GM21619 (cell line): ENCODE measurements at regions not wholly inside any gene's neighbourhood (a gene's known extent, or its start where the extent isn't known, plus 50 kb on each side); places are given as distances from the start of the nearest gene placed in this dataset.

Experiments used
- ATAC-seq: cut with Tn5 transposase; IDR thresholded peaks from one replicate; pipeline ENCODE4 v1.9.1; 2021; ENCODE audit not compliant: unreplicated experiment

DNA sequence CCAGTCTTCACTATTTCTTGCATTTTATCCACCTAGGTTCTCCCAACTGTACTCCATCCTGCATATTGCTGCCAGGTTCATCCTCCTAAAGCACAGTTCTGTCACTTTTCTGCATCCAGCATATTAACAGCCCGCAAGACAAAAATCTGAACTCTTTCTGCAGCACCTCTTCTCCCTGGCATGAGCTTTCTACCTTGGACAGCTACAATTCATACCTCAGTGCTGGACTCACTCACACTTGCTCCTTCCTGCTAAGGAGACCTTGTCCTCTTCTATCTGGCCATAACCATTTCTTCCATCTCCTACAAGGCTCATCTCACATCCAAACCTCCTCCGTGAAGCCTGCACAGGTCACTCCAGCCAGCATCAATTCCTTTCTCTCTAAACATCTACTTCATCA is 170.1 kb upstream of the GRIP1 start:
- no peak for ATAC-seq

DNA sequence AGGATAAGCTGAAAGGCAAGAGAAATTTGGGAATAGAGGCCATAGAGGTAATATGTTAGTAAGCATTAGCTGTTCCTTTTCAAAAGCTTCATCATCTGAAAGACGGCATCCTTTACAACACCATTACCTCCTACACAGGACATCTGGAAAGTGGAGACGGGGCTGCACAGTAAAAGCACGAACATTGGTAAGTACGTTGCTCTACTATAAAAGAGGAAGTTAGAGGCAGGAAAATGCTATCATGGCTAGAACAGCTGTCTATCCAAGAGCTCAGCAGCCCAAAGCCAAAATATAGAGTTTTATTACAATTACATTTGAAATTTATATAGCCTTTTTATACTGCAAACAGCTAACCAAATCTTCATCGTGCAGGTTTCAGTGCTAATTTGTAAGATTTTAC is 172.3 kb upstream of the GRIP1 start:
- ATAC-seq = no peak

DNA sequence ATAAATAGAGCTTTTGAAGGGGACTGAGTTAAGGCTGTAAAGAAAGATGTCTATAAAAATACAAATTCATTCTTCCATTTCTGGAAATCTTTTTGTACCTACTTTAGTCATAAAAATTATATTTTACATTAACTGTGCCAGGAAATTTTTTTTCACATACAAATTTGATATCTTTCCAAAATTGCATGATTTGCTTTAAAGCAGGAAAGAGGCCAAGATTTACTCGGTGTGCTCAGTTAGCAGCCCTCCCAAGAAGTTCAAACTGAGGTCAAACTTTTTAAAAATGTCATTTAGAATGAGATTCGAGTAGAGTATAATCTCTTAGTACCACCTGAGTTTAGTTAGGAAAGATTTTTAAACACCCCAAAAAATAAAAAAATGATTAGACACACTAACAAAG is 173.2 kb upstream of the GRIP1 start:
- no peak for ATAC-seq

DNA sequence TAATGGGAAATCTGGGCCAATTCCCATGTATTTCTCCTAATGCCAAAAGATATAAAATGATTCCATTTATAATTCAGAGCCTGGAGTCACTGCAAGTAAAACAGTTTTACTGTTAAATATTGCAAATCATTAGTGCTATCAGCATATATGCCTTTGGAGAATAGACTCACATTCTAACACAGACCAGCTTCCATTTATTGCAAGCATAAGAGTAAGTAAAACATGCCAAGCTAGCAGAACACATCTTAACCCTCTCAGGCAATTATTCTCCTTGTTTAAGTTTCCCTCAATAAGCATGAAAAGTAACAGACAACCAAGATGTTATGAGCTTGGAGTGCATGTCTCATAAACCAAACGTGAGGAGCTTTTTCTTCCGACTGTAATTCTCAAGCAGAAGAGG is 173.9 kb upstream of the GRIP1 start:
- ATAC-seq = no peak

DNA sequence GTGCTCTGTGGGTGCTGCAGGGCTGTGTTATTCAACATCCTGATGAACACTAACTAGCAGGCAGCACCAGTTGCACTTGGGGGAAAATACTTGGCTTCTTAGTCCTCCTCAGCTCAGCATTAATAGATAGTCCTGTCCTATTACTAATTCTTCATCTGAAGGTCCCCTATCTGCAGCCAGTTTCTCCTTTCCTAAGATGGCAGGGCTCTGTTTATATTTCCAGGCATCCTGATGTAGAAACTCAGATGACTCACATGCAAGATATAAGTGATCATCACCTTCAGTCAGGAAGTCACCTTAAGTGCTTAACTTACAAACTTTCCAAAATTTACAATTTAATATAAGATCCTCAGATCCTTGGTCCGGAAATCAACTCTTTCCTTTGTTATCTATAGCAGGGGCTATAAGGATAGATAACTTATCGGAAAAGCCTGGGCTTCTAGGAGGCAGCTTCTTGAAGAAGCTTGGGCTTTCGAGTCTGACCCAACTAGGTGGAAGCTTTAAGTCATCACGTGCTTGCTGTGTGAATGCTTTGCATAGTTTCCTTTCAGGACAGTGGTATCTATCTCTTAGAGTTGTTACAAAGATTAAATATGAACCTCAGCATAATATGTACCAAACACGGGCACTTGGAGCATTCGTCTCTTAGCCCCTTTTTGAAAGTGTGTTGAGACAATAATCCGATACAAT is 181.0 kb upstream of the GRIP1 start:
- ATAC-seq = no peak

DNA sequence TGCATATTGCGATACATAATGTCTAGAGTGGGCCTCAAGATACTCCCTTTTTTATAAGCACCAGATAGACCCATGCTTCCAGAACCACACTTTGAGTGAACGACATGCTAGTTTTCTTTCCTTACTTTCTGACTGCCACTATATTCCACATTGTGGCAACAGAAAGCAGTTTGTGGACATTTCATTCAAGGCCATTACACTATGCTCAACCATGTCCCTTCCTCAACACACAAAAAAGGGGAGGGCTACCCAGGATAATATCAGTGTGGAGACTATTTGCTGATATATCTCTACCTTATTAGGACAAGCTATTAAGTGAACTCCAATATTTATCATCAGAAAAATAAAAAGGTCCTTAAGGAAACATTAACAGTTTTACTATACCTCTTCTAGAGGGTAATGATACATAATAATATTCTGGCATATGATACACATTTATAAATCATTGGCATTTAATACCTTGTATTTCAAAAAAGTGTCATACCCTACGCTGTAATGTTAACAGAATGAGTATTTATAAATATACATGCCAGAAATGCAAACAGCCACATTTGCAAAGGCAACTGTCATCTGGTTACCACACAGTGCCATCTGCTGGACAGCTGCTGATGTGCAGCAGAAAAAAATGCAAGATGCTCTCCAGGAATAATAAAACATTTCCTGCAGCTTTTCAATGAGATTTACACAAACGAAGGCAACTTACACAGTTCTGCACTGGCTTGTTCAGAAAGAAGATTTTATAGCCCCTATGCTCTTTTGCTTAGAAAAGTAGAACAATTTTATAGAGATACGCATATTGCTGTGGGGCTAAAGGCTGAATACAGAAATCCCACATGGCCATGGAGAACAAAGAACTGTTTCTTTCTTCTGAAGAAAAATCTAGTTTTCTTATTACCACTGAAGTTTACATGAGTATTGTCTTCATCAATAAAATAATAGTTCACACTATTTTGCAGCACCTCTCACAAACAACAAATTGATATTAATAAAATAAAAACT is 182.2 kb upstream of the GRIP1 start:
- ATAC-seq = peak; percentile 75

DNA sequence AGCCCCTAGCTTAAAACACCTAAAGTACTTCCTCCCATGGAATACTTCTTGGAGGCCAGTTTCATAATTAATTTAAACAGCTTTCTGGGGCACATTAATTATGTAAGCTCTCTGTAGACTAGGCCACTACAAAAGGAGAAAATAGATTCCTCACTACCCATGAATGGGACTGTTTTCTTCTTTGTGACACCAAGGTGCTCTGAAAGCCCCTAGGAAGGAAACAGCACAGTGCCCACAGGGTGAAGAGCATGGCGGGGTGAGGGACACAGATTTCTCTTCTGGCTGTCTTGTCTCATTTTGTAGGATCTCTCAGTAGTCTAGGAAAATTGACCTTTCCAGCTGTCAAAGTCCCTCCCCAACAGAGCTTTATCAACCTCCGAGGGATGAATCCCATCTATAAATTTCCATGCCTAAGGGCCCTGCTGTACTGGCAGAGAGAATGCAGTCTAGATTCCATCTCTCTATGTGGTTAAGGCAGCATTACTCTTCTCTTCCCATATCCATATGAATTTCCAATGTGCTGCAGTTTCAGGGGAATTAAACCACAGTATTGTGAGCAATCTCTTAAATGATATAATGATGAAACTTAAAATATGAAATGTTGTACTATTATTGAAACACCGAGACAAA is 183.6 kb upstream of the GRIP1 start:
- ATAC-seq = no peak

DNA sequence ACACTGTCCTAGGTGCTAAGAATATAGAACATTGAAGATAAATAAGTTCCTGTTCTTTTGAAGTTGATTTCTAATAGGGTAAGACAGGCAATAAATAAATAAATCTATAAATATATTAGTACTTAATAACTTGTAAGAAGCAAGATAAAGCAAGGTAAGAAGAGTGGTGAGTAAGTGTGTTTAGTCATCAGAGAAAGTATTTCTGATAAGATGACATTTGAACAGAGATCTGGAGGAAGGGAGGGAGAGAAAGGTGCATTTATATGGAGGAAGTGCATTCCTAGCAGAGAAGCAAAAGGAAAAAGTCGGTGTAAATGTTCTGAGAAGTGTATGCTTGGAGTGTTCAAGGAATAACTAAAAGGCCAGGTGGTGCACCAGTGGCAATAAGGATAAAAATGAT is 184.4 kb upstream of the GRIP1 start:
- ATAC-seq = no peak

DNA sequence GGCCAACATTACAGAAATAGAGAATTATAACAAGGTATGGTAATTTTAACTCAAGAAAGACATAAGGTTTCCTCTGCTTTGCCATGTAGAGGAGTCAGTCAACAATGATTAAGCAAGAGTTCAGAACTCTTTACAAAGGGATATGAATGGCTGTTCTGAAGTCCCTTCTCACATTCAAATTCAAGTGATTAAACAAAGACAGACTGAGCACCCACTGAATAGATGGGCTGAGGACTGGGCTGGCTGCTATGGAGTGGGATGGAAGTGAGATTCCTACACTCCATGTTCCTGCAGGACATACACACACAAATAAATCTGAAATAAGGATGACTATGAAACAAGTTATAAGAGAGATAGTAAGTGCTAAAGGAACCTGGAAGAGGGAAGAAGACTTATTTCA is 199.0 kb upstream of the GRIP1 start:
- no peak for ATAC-seq

DNA sequence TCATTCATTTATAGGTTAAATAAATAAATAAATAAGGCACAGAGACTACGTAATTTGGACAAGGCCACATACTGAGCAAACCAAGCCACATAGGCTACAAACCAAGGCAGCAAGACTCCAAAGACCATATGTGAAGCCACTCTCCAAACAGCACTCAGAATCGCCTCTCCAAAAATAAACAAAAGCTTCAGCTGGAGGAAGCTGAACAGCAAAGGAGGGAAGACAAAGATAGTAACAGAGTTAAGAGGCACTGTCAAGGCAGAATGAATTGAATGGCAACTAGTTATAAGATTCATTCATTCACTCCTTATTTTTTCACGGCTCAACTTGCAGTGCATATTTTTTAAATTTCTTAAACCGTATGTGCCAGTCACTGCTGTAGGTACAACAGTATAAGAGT is 200.5 kb upstream of the GRIP1 start:
- ATAC-seq = no peak

DNA sequence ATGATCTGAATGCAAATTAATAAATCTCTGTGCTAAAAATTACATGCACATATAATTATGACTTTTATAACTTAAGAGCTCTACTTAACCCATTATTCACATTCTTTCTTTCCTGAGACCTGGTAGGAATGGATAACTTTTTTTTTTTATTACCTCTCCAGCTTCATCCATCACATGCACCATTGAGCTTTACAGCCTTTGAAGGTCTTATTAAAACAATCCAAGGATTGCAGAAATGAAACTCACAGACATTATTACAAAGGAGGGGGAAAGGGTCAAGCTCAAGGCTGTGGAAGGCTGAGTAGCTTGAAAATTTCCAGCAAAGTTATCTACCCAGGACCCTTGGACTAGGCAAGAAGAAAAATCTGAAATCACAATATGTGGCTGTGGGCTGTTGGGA is 202.5 kb upstream of the GRIP1 start:
- no peak for ATAC-seq

DNA sequence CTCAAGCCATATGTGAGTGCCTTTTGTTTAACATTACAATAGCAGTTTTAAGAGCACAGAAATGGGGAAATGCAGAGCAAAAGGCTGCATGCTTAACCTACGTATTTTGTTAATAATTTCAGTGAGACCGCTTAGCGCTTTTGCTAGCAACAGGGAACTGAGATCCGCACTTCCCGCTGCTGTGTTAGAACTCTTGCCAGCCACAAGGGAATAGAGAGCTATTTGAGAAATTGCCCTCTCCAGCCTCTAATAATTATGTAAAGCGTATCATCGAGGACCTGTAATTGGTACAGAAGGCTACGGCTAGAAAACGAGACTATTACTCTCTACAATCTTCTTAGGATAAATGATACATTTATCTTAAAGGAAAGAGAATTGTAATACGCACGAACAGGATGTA is 205.2 kb upstream of the GRIP1 start:
- no peak for ATAC-seq

DNA sequence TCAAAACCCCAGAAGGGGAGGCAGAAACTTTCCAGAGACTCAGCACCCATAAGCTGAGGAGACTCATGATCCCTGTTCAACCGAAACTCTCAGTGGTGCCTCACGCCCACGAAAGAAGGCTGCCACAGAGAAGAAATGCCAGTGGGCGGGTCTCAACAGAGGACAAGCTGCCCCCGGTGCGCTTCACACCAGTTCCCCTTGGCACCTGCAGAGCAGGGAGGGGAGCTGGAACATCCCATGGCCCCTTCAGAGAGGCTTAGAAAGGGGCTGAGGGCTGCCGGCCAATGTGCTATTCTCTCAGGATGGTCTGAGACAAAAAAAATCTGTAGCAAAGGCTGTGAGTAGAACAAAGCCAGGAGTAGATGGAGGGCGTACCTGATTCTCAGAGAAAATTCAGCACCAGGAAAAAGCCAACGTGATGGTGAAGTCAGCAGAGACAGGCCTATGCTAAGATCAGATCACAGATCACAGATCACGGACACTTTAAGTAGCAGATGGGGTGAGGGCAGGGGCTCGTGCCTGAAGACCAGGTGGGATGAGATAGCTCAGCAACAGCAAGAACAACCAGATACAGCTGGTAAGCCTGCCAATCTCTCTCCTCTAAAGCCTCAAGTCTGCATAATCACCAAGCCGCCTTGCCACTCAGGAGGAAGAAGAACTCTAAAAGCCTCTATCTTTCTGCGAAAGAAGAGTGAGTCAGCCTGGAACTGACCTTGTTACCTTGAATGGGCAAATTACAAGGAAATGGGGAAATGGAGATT is 206.4 kb upstream of the GRIP1 start:
- no peak for ATAC-seq

DNA sequence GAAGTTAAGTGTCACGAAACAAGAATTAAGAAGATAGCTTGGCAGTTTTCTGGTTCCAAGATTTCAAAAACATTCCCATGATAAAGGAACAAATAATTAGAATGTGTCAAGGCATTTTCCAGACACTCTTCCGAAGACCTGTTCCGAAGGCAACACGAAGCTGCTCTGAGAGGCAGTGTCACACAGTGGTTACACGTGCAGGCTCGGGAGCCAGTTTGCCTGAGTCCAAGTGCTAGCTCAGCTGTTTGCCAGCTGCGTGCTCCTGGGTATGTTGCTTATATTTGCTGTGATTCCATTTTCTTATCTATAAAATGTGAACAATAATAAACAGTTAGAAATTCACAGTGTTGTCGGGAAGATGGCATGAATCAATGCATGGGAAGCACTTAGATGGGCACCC is 217.9 kb upstream of the GRIP1 start:
- no peak for ATAC-seq

DNA sequence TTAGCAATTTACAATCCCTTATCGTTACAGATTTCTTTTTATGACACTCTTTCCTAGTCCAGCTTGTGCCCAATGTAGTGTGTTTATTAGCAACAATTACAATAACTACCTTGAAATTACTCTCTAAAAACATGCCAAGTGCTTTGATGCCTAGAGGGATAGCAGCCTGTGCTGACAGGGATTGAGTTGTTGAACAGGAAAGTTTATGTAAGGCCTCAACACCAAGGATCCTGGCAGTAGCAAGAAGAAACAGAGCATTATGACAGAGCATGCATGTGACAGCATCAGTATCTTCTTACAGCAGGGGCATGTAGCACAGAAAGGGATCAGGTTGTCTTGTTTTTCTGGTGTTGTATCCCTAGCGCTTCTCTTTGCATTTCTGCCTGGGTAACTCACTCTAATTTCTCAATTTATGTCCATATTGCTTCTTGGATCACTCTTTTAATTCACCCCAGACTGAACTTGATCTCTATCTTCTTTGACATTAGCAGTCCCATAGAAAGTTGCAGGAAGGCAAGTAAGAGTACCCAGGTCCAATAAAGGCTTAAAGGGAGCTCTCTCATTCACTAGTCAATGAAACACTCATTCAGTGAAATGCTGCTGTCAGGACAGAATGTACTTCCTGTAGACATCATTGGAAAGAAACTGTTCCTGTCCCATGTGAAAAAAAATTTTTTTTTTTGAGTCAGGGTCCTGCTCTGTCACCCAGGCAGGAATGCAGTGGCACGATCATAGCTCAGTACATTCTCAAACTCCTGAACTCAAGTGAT is 220.0 kb upstream of the GRIP1 start:
- ATAC-seq = no peak

DNA sequence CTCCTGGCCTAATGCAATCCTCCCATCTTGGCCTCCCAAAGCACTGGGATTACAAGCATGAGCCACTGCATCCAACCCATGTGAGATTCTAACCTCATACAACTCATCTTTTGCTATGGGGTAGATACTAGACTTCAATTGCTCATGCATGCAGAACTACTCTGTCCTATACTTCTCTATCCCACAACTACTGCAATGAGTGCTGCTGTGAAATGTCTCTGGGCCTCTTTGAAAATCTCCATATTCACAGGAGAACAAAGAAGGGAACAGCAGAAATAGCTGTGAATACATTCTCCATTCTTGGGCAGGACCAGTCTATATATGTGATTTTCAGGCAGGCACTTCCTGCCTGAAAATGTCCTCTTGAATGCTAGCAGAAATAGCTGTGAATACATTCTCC is 220.7 kb upstream of the GRIP1 start:
- no peak for ATAC-seq

DNA sequence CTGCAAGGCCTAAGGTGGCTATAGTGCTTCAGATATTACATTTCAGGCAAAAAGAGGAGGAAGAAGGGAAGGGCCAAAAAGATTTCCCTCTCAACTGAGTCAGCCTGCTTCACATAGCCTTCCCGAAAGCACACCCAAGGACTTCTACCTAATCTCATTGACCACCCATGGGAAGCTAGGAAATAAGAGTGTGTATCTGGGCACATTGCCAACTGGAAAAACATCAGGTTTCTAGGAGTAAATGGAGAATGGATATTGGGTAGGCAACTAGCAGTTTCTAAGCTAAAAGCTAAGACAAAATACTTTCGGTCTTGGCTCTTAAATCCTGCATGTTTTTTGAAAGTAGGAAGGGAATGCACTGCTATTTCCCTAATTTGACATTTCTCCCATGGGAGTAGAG is 221.7 kb upstream of the GRIP1 start:
- no peak for ATAC-seq

DNA sequence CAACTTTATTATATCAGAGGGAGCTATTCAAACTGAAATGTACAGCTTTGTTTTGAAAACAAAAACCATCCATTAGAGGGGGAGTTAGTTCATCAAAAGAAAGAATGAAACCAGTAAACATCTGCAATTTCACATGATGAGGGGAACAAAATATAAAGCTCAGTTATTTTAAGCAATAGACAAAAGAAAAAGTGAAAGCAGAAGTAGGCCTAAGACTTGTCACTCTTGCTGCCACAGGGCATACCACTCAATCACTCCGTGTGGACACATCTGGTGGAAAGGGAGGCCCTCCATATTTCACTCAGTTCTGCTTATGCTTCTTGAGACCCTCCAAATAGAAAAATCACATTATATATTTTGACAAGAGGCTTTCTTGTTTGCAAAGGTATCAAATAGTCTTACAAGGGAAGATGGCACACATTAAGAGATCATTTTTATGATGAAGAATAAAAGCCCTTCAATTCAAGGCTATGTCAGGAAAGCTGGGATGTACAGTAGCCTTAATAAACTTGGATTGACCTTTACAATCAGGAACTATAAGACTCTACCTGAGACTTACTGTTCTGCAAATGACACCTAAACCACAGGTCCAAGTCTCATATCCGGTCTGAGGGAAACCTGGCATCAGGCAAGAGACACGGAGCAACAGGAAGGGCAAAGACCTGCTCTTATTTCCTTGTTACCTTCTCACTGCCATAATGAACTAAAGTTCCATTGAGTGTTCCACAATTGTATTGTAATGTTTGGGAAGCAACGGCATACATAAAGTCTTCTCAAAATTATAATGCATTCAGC is 222.5 kb upstream of the GRIP1 start:
- ATAC-seq = peak; percentile 93

DNA sequence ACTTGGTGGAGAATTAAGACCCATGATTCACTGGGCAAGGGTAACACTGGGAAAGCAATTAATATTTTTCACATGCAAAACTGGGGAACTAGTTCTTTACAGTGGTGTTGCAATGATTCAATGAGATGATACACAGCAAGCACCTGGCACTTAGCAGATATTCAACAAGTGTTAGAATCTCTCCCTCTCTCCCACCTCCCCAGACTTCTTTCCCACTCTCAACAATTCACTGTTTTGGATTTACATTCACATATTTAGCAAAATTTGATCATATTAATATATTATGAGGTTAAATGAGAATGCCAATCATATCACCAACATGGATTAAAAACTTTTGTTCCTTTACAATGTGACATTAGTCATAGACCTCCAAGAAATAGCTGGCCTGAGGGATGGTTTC is 223.1 kb upstream of the GRIP1 start:
- no peak for ATAC-seq
